Mesodermal cell (in vitro differentiated cells): ENCODE measurements at regions not wholly inside any gene's neighbourhood (a gene's known extent, or its start where the extent isn't known, plus 50 kb on each side); places are given as distances from the start of the nearest gene placed in this dataset.
A peak's percentile ranks its signal among the peaks of the same experiment; 100 is the strongest.

ENCODE experiments used
- H3K27ac ChIP-seq: 2 replicates; pipeline ENCODE4 v1.7.0; 2013; ENCODE audit warnings: mild to moderate bottlenecking, low read depth, low read length, moderate library complexity; ENCODE audit not compliant: severe bottlenecking
- H3K36me3 ChIP-seq: 2 replicates; pipeline ENCODE4 v1.7.1; 2013; ENCODE audit warnings: mild to moderate bottlenecking, low read length, moderate library complexity; ENCODE audit not compliant: control insufficient read depth, insufficient read depth
- H3K4me1 ChIP-seq: one replicate; pipeline ENCODE4 v1.7.1; 2013; ENCODE audit warnings: mild to moderate bottlenecking, low read length; ENCODE audit not compliant: insufficient read depth, control insufficient read depth, poor library complexity, severe bottlenecking
- H3K4me3 ChIP-seq: 2 replicates; pipeline ENCODE4 v1.7.0; 2013; ENCODE audit warnings: low read length, control low read depth, mild to moderate bottlenecking; ENCODE audit not compliant: insufficient read depth, poor library complexity, severe bottlenecking; ENCODE audit errors: extremely low read depth
- H3K9me3 ChIP-seq: 2 replicates; pipeline ENCODE4 v1.7.1; 2013; ENCODE audit warnings: mild to moderate bottlenecking, low read length, moderate library complexity; ENCODE audit not compliant: control insufficient read depth
- WGBS, 2 experiments: methylation state at CpG; one replicate each; pipeline ENCODE4 v1.1.5; 2013; ENCODE audit warnings: missing lambda C conversion rate in 2 of 2; ENCODE audit not compliant: insufficient coverage in 2 of 2; 5-methylcytosine and 5-hydroxymethylcytosine counted together

DNA sequence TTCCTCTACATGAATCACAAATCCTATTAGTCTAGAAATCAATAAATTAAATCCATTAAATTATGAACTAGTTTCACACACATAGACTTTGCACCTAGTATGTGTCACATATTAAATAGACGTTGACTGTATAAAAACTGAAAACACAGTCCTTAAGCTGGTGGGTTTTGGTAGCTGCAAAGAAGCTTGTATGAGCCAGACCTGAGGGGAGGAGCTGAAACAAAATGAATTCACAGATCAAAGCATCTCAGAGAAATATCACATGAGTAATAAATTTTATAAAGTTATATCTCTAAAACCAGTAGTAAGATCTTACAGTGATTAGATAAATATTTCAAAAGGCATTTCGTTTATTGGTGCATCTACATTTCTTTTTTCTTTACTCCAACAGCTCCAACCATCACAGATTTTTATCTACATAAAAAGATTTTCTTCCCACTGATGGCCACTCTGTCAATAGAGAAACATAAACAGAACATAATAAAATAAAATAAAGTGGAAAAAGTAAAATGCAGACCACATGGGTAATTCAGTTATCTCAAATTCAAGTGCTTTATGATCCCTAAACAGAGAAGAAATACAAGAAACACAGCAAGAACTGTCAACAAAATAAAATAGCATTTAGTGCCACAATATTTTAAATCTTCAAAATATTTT lies 420.0 kb upstream of the CYRIA start:
- no peak overlapping the region for H3K4me3 ChIP-seq
- no peaks in the 10 kb centered on the region for H3K9me3 ChIP-seq
- H3K4me1 ChIP-seq = peaks cover 9% of the 10 kb centered on the region
- no CpG with 5 or more reads among the region's 2 CpGs for WGBS, 2 experiments
- H3K36me3 ChIP-seq = no peaks in the 10 kb centered on the region
- peak overlapping the region; percentile 55 for H3K27ac ChIP-seq

DNA sequence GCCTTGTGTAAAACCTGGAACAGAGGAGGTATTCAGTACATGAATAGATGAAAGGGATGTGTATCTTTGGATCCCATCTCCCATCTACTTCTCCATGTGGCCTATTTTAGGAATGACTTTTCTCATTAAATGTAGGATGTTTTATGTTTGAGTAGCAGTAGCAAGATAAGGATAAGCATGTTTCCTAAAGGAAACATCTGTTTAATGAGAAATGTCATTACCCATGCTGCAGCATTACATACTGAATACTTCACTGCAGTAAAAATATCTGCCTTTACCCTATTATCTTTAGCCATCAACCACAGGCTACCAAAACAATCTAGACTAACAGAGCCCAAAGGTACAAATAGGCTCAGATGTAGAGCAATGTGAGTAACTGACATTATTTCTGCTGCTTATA lies 419.2 kb upstream of the CYRIA start:
- Histone ChIP-seq H3K9me3 (peaks cover 7% of the 10 kb centered on the region), H3K36me3 (no peaks in the 10 kb centered on the region), H3K4me3 (no peak overlapping the region), H3K27ac (peak overlapping the region; percentile 70), H3K4me1 (peaks cover 9% of the 10 kb centered on the region)

- peak overlapping the region; percentile 70 for H3K27ac ChIP-seq
- 71 to 100% methylated on average over 1 of the region's 1 CpG for WGBS, 2 experiments
- peaks cover 16% of the 10 kb centered on the region for H3K9me3 ChIP-seq
These were observed 418.3 kb upstream of the CYRIA start for GRCh38 chr2:17083902-17084301.

DNA sequence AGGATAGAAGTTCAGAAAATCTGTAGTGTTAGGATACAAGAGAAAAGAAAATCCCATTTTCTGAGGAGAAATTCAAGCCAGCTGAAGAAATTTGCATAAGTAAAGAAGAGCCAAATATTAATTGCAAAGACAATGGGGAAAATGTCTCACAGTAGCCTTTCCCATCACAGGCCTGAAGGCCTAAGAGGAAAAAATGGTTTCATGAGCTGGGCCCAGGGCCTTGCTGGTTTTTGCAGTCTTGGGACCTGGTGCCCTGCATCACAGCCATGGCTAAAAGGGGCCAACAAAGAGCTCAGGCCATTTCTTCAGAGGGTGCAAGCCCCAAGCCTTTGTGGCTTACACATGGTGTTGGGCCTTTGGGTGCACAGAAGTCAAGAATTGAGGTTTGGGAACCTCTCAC lies 413.6 kb upstream of the CYRIA start:
- Histone ChIP-seq H3K36me3 (no peaks in the 10 kb centered on the region), H3K4me1 (peaks cover 5% of the 10 kb centered on the region), H3K4me3 (no peak overlapping the region), H3K27ac (no peak overlapping the region), H3K9me3 (peaks cover 27% of the 10 kb centered on the region)

More at GRCh38 chr2:17083902-17084301, 418.3 kb upstream of the CYRIA start:
- H3K4me3 ChIP-seq = no peak overlapping the region
- H3K4me1 ChIP-seq = peaks cover 9% of the 10 kb centered on the region
- no peaks in the 10 kb centered on the region for H3K36me3 ChIP-seq

DNA sequence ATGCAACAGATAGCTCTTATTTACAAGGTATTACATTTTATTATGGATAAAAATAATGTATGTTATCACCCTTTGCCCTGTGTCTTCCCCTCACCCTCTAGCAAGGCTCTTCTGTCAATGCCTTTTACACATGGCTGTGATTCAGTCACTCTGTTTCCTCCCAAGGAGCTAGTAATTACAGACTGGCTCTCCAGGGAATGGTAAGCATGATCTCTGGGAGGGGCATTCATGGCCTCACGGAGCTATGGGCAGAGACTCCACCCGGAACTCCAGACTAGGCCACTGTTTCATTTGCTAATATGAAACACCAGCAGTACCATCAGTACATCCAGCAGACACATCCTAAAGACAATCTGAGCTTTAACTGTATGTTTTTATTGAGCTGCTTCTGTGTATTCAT lies 410.9 kb upstream of the CYRIA start:
- Histone ChIP-seq H3K4me1 (no peaks in the 10 kb centered on the region), H3K9me3 (peaks cover 27% of the 10 kb centered on the region), H3K36me3 (no peaks in the 10 kb centered on the region), H3K4me3 (no peak overlapping the region), H3K27ac (no peak overlapping the region)
- WGBS, 2 experiments = 92% methylated on average over 2 of the region's 2 CpGs; no CpG with 5 or more reads in 1 of the 2 experiments

- Histone ChIP-seq H3K36me3 (no peaks in the 10 kb centered on the region), H3K27ac (no peak overlapping the region), H3K9me3 (peaks cover 8% of the 10 kb centered on the region), H3K4me1 (no peaks in the 10 kb centered on the region), H3K4me3 (no peak overlapping the region)
These were observed 405.1 kb upstream of the CYRIA start for GRCh38 chr2:17070711-17071110.

DNA sequence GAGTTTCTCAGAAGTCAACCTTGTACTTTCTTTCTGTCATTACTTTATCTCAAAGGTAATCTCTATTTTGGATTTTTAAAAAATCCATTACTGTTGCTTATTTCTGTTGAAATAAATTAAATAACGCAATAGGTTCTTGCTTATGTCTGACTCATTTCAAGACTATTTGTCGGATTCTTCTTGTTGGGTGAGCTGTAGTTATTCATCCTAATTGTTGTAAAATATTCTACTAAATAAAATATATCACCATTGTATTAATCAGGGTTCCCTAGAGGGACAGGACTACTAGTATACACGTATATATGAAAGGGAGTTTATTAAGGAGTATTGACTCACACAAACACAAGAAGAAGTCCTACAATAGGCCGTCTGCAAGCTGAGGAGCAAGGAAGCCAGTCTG lies 403.9 kb upstream of the CYRIA start:
- Histone ChIP-seq H3K4me3 (no peak overlapping the region), H3K36me3 (no peaks in the 10 kb centered on the region), H3K4me1 (no peaks in the 10 kb centered on the region), H3K27ac (no peak overlapping the region), H3K9me3 (peaks cover 8% of the 10 kb centered on the region)
- WGBS, 2 experiments = 83 to 100% methylated on average over 1 of the region's 4 CpGs

- Histone ChIP-seq H3K4me3 (no peak overlapping the region), H3K36me3 (no peaks in the 10 kb centered on the region), H3K27ac (no peak overlapping the region), H3K4me1 (no peaks in the 10 kb centered on the region), H3K9me3 (peaks cover 8% of the 10 kb centered on the region)
- 67 to 78% methylated on average over 2 to 3 of the region's 4 CpGs for WGBS, 2 experiments
These were observed 402.4 kb upstream of the CYRIA start for GRCh38 chr2:17068021-17068420.

- no peaks in the 10 kb centered on the region for H3K9me3 ChIP-seq
- no peak overlapping the region for H3K27ac ChIP-seq
- no peaks in the 10 kb centered on the region for H3K4me1 ChIP-seq
- H3K4me3 ChIP-seq = no peak overlapping the region
- WGBS, 2 experiments = 88 to 96% methylated on average over 4 to 5 of the region's 6 CpGs
- no peaks in the 10 kb centered on the region for H3K36me3 ChIP-seq
These were observed 399.9 kb upstream of the CYRIA start for GRCh38 chr2:17065536-17065935.

DNA sequence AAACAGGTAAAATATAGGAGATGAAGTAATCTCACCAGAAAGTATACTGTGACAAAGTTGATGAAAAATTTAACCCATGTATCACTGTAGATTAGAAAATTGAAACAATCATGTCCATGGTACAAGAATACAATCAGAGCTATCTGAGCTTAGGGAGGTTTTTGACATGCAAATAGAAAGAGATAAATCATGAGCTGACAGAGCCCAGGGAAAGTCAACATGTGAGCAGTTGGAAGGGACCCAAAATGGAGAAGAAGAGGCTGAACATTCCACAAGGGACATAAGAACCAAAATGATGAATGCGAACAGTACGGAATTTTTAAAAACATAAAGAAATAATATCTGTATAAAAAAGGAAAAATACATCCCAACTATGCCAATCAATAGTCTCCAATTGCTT lies 395.4 kb upstream of the CYRIA start:
- H3K4me3 ChIP-seq = no peak overlapping the region
- no peaks in the 10 kb centered on the region for H3K36me3 ChIP-seq
- H3K4me1 ChIP-seq = no peaks in the 10 kb centered on the region
- no CpG with 5 or more reads among the region's 2 CpGs for WGBS, 2 experiments
- no peaks in the 10 kb centered on the region for H3K9me3 ChIP-seq
- no peak overlapping the region for H3K27ac ChIP-seq

GRCh38 chr2:17059458-17059857 lies 393.8 kb upstream of the CYRIA start:
- Histone ChIP-seq H3K4me1 (no peaks in the 10 kb centered on the region), H3K36me3 (no peaks in the 10 kb centered on the region), H3K4me3 (no peak overlapping the region), H3K27ac (no peak overlapping the region), H3K9me3 (no peaks in the 10 kb centered on the region)
- 100% methylated on average over 1 of the region's 1 CpG; no CpG with 5 or more reads in 1 of the 2 experiments for WGBS, 2 experiments
